Activated CD4-positive, alpha-beta T cell treated with anti-CD3 and anti-CD28 coated beads, Interleukin-2, Interleukin-6, amounts not matched to agents 100 ng/mL and 50 ng/mL, durations not matched to agents 16 hours and 8 hours (primary cell): ENCODE measurements at regions not wholly inside any gene's neighbourhood (a gene's known extent, or its start where the extent isn't known, plus 50 kb on each side); places are given as distances from the start of the nearest gene placed in this dataset.

Experiments
- DNase-seq: peaks from one replicate; pipeline ENCODE4 v3.0.0-alpha.2; 2020

DNA sequence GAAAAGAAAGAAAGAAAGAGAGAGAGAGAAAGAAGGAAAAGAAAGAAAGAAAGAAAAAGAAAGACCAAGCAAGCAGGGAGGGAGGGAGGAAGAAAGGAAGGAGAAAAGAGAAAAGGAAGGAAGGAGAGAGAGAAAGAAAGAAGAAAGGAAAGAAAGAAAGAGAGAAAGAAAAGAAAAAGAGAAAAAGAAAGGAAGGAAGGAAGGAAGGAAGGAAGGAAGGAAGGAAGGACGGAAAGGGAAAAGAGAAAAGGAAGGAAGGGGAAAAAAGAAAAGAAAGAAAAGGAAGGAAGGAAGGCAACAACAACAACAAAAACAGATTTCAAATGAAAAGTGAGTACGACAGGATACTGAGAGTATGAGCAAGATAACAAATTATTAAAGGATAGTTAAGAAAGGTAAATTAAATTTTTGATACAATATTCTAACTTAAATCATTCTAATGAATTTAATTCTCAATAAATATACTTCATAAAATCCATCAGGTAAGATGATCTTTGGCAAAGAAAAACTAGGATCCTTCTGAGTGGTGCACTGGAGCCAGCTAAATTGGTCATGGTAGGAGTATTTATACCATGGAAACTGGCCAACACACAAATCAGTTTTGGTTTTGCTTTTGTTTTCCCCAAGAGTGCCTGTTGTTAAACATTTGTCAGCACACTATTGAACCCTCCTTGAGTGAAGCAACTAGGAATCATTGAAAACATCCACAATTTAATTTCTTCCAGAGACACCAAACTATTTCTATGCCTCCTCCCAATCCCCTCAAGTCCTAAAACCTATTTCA lies 56.1 kb upstream of the DYRK2 start:
- peak; percentile 32 for DNase-seq

DNA sequence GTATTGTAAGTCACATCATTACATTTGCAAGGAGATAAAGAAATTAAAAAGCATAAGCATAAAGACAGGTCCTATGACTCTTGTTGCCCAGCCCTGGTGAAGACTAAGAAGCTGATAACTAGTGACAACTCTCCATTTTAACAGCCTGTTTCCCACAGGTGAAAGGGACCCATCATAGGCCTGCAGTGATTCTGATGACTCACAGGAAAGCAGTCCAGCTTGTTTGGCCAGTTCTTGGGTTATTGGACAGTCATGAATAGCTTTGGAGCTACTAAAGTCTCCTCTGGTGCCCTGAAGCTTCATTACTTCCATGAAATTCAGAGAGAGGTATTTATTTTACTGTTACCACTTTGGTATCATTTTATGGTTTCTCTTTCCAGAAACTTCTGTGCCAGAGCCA lies 55.5 kb upstream of the DYRK2 start:
- no peak for DNase-seq

- DNase-seq, result no peak
Measured at GRCh38 chr12:67593461-67594330, 54.8 kb upstream of the DYRK2 start.

- no peak for DNase-seq
Measured at GRCh38 chr12:67594888-67595287, 53.7 kb upstream of the DYRK2 start.

- no peak for DNase-seq
Measured at GRCh38 chr12:67595365-67595764, 53.2 kb upstream of the DYRK2 start.

GRCh38 chr12:67598598-67598997 lies 49.9 kb upstream of the DYRK2 start:
- no peak for DNase-seq
